T1000 (cell line): ENCODE measurements at regions not wholly inside any gene's neighbourhood (a gene's known extent, or its start where the extent isn't known, plus 50 kb on each side); places are given as distances from the start of the nearest gene placed in this dataset.

Experiments
- DNase-seq: peaks from one replicate; lab custom pipeline; 2025; ENCODE audit warnings: mixed read lengths; lab: John Stamatoyannopoulos, UW

GRCh38 chr6:125658136-125658535, 91.3 kb upstream of the HEY2 start:
- no peak for DNase-seq

DNA sequence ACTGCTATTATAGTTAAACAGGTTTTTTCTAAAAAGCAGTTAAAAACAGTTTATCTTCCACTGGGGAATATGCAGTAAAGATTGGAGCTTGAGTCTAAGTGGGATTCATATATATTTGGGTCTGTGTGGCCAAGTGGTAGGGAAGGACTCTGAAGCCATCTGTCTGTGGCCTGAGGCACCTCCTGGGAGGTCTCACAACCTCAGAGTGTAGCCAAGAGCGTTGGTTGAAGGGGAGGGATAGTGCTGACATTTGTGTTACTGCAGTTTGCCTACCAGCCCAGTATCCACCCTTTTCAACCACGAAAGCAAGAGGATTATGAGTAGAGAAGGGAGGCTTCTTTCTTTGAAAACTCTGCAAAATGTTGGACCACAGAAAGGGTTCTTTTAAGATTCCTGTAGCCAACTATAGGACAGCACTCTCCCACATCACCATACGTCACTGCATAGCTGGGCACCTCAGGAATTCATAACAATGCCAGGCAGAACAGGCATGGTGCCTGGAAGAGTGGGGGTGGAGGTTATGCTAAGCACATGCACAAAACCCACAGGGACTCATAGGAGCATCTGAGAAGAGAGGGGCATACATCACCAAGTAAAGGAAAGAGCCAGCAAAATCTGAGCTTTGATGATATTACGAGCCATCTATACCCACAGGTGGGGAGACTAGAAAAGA, 90.5 kb upstream of the HEY2 start:
- DNase-seq: peak; percentile 5

- DNase-seq: no peak
Observed at GRCh38 chr6:125659887-125660286, 89.5 kb upstream of the HEY2 start.

DNA sequence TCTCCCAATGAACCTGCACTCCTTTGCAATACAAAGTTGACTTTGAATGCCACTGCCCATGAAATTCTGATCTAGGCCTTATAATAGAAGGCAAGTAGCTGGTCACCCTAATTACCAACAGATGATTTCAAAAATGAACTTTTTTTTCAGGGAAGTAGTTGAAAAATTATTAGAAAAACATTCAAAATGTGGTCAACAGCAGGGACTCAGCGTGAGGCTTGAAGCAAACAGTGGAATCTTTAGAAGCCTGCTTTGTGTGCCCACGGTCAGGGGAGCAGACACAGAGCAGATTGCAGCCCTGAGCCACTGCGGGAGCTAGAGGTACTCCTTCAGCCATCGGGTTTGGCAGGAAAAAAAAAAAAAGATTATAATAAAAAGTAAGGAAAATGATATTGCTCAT, 87.1 kb upstream of the HEY2 start:
- no peak for DNase-seq

DNA sequence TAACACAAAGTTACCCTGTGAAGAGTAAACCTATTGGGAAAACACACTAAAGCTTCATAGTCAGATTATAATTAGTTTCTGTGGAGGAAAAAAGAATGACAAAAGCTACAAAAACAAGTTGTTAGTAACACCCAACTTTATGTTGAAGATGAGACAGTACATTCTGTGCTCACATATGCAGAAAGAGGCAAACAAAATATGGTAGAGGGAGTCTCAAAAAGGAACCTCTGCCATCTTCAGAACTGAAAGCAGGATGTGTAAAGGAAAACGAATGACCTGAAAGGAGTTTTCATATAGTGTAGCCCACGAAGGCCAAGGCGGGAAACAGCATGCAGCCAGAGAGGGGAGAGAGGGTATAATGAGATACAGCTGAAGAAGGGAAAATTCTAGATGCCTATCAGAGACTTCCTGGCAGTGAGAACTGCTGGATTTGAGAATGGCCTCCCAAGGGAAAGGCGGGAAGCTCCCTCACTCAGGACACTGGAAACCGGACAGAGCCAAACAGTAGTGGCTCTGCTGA, 84.1 kb upstream of the HEY2 start:
- no peak for DNase-seq

- DNase-seq: no peak
Observed at GRCh38 chr6:125667326-125667725, 82.1 kb upstream of the HEY2 start.

DNA sequence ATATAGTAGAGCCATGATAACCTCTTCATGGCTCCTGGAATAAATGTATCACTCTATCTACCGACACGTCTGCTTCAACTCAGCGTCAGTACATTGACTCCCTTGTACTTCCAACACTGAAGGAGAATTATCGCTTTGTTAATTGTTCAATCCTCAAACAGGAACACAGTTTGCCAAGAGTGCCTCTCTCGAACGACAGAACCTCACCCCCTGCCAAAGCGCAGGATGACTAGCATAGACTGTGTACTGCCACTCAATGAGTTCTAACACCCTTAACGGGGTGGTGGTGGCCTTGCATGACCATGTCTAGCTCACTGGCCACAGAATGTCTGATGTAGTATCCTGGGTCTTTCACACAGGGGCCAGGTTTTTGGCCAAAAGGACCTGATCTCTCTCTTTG, 81.4 kb upstream of the HEY2 start:
- no peak for DNase-seq

- DNase-seq: no peak
Observed at GRCh38 chr6:125670568-125670967, 78.9 kb upstream of the HEY2 start.

GRCh38 chr6:125671323-125671722, 78.1 kb upstream of the HEY2 start:
- no peak for DNase-seq

- no peak for DNase-seq
Observed at GRCh38 chr6:125674230-125674629, 75.2 kb upstream of the HEY2 start.

DNA sequence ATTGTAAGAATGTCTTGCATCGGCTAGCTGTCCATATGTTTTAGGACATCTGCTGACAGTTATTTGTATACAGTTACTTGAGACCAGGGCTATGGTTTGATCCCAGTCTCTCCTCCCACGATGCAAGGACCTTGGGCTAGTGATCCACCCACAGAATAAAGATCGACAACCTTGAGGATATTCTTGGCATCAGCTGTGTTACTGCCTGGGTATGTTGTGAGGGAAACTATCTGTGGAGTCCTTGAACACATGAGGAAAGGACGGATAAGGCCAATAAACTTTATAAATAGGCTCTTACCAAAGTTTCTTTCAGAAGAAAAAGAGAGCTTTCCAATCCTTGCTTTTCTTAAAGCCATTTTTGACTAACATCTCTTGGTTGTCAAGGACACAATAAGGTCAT, 70.8 kb upstream of the HEY2 start:
- DNase-seq: no peak

DNA sequence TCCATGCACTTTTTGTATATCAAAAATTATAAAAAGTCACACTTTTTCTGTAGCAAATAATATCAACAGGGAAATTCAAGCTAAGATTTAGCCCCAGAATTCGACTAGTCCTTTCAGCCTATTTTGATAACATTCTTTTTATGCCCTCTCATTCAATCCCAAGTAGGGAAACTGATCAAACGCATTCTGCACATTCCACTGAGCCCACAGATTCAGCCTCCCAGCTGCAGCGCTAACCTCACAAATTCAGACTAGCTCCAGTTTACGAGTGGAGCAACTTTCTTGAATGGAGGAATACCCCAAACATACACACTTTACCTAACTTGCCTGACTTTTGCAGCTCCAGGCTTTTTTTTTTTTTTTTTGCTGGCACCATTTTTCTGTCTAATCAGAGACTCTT, 70.3 kb upstream of the HEY2 start:
- DNase-seq: no peak

GRCh38 chr6:125679651-125680050, 69.8 kb upstream of the HEY2 start:
- DNase-seq: no peak

GRCh38 chr6:125682939-125683338, 66.5 kb upstream of the HEY2 start:
- DNase-seq: no peak

DNA sequence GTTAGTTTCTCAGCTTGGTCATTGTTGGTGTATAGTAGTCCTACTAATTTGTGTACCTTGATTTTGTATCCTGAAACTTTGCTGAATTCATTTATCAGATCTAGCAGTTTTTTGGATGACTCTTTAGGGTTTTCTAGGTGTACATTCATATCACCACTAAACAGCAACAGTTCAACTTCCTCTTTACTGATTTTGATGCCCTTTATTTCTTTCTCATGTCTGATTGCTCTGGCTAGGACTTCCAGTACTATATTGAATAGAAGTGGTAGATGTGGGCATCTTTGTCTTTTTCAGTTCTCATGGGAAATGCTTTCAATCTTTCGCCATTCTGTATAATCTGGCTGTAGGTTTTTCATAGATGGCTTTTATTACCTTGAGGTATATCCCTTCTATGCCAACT, 61.3 kb upstream of the HEY2 start:
- no peak for DNase-seq

- no peak for DNase-seq
Observed at GRCh38 chr6:125693480-125693879, 56.0 kb upstream of the HEY2 start.

DNA sequence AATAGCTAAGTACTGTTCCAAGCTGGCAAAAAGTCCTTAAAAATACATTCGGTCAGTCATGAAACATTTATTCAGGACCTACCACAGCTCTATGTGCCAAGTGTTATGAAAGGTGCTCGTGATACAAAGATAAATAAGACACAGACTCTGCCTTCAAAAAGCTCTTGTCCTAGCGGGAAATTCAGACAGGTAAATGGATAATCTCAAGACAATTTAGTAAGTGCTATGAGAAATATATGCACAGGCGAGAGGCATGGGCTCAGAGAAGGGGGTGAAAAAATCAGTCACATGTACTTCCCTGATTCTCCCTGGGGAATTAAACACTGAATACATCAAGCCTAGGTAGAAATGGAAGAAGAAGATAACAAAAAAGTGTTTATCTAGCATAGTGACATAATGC, 49.8 kb upstream of the HEY2 start:
- no peak for DNase-seq
